AG10803 (cell line): ENCODE measurements at regions not wholly inside any gene's neighbourhood (a gene's known extent, or its start where the extent isn't known, plus 50 kb on each side); places are given as distances from the start of the nearest gene placed in this dataset.

Experiments
- DNase-seq: peaks from one replicate; pipeline ENCODE4 v3.0.0; 2010; ENCODE audit warnings: low read depth
- H3K4me3 ChIP-seq: 2 replicates; pipeline ENCODE4 v1.5.1; 2011; ENCODE audit warnings: mild to moderate bottlenecking, low read length, control low read depth
- TF ChIP-seq, protein P1 (sequence below): conservative IDR thresholded peaks from 2 replicates; pipeline ENCODE4 v1.5.1; 2011; ENCODE audit warnings: mild to moderate bottlenecking, low read length, control low read depth, inconsistent platforms

DNA sequence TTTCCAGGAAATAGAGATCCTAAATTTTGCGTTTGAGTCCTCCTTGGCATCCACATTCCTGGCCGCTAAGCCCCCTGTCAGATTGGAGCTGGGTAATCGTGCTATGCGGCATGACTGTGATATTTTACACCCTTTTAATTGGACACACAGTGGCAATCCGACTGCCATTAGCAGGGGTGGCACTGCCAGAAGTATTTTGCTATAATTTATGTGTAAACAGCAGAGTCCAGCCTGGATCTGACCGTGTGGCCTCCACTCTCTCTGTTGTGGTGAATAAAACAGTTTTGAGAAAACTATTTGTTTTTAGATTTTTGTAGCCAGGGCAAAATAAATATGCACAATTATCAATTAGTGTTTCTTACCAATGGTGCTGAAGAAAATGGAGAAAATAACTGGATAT lies 281.0 kb upstream of the IRX2 start:
- no peak overlapping the region for H3K4me3 ChIP-seq
- TF ChIP-seq, protein P1, sequence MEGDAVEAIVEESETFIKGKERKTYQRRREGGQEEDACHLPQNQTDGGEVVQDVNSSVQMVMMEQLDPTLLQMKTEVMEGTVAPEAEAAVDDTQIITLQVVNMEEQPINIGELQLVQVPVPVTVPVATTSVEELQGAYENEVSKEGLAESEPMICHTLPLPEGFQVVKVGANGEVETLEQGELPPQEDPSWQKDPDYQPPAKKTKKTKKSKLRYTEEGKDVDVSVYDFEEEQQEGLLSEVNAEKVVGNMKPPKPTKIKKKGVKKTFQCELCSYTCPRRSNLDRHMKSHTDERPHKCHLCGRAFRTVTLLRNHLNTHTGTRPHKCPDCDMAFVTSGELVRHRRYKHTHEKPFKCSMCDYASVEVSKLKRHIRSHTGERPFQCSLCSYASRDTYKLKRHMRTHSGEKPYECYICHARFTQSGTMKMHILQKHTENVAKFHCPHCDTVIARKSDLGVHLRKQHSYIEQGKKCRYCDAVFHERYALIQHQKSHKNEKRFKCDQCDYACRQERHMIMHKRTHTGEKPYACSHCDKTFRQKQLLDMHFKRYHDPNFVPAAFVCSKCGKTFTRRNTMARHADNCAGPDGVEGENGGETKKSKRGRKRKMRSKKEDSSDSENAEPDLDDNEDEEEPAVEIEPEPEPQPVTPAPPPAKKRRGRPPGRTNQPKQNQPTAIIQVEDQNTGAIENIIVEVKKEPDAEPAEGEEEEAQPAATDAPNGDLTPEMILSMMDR = no peak
- DNase-seq = no peak

DNA sequence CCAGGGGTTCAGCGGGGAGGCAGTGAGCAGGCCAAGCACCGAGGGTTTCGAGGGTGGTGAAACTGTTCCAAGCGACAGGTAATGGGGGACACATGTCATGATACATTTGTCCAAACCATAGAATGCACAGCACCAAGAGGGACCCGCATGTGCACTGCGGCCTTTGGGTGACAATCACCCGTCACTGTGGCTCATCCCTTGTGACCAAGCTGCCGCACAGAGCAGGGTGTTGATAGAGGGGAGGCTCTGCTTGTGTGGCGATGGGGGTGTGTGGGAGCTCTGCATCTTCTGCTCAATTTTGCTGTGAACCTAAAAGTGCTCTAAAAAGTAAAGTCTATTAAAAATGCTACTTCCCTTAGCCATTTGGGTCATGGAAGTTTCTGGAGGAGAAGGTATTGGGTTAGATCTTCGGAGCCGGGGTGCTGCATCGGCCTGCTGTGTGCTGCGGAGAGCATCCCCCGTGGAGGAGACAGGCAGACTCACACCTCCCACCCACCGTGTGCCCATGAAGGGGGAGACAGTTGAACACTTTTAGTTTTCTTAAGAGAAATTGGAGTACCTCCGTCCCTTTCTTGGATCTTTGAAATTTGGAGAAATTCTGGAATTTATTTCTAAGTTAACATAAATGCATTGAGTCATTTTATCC lies 280.4 kb upstream of the IRX2 start:
- H3K4me3 ChIP-seq = no peak overlapping the region
- no peak for DNase-seq
- TF ChIP-seq, protein P1 = no peak

DNA sequence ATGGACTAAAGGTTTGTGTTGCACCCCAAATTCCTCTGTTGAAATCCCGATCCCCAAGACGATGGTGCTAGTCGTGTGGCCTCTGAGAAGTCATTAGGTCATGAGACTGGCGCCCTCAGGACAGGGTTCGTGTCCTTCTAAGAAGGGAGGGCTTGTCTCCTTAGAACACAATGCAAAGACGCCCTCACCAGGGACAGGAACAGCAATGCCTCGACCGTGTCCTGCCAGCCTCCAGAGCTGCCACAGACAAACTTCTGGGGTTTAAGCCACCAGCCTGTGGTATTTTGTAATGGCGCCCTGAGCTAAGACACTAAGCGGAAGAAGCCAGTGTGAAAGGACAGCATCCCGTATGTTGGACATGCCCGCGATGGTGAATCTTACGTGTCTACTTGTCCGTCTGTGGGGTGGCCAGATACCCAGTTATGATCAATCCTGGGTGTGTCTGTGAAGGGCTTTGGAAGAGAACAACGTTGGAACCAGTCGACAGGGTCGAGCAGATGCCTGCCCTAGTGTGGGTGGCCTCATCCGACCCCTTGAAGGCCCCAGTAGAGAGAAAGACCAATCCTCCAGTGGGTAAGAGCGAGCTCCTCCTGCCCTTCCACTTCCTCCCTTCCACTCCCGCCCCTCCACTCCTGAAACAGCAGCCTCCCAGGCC lies 279.2 kb upstream of the IRX2 start:
- DNase-seq = no peak
- TF ChIP-seq, protein P1 = no peak
- H3K4me3 ChIP-seq = no peak overlapping the region

DNA sequence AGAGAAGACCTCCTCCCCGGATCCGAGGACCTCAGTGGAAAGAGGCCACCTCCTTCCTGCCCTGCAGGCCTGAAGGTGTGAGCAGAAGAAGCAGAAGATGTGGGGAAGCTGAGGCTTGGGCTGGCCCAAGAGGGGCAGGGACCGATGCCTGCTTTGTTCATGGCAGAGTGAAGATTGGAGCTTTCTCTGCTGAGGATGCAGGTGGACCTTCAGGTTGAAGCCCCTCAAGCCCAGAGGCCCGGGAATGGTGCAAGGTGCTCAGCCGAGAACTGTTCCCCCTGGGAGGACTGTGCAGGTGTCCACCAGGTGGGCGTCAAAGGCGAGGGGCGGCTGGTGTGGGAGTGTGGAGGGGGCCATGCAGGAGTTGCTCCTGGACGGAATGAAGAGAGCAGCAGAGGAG lies 277.9 kb upstream of the IRX2 start:
- H3K4me3 ChIP-seq = no peak overlapping the region
- no peak for DNase-seq
- TF ChIP-seq, protein P1 = no peak

DNA sequence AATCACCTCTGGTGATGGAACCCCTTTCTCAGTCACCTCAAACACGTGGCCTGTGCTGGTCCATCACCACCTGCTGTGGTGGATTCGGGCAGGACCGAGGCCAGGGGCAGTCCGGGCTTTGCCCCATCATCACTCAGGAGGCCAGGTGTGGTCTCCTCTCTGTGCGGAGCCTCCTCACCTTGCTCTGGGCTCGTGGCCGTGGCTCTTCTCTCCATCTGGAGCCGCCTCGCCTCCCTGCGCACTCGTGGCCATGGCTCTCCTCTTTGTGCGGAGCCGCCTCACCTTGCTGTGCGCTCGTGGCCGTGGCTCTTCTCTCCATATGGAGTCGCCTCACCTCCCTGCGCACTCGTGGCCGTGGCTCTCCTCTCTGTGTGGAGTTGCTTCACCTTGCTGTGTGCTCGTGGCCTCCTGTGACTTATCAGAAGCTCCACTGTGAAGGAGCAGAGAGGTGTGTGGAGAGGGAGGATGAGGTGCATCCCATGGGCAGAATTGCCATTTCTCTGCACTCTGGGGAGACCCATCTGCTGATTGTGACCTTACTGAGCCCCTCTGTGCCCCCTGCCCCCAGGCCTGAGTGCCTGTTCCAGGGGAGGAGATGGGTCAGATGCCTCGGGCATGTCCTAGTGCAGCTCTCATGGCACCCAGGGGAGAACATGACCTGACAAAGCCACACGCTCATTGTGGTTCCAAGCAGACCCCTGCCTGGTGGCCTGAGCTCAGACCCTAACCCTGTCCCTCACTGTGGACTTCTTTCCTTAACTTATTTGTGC lies 276.6 kb upstream of the IRX2 start:
- TF ChIP-seq, protein P1 = no peak
- DNase-seq = no peak
- H3K4me3 ChIP-seq = no peak overlapping the region

DNA sequence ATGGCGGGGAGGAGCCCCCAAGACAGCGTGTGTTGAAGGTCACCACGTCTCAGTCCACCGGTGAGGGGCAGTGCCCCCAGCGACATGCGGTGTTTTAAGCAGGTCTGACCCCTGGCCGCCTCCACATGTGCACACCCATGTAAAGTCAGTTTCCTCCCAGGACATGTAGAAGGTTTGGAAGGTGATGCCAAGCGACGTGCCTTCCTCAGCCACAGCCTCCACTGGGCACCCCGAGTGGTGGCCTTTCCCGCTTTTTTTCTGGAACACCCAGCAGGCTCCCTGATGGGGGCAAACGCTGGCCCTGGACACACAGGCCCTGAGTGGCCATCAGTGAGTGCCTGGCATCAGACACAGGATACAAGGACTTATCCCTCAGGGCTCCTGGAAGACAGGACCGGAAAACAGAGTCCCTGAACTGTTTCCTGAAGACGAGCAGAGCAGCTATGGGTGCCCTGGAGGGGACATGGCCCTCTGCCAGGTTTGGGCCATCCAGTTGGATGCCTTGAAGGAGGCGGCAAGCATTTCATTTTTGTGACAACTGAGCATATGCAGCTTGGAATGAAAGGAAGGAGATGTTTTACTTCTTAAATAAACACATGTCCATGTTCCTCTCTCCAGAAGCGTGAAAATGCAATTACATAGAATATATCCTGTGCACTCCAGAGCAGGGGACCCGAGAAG lies 275.8 kb upstream of the IRX2 start:
- TF ChIP-seq, protein P1 = no peak
- no peak overlapping the region for H3K4me3 ChIP-seq
- no peak for DNase-seq
